ENCODE measurements at regions not wholly inside any gene's neighbourhood (a gene's known extent, or its start where the extent isn't known, plus 50 kb on each side); places are given as distances from the start of the nearest gene placed in this dataset.
"Not testable (repeated sequence)": the region's sequence is repeated elsewhere in the genome, so short reads cannot be mapped to it uniquely, and the experiment has no call there.

- in situ Hi-C loops (cut with HindIII; ENCODE audit: low sequenced_read_pairs): no loop called here
Measured at GRCh38 chr5:54828151-54828550, 157.2 kb downstream of the ESM1 start.

GRCh38 chr5:54825005-54825404 is 160.4 kb downstream of the ESM1 start:
- in situ Hi-C loops (cut with HindIII; ENCODE audit: low sequenced_read_pairs): no loop called here

- in situ Hi-C loops (cut with HindIII; ENCODE audit: low sequenced_read_pairs): loop anchor here (5.0 kb wide), 1 partner anchor 49 kb away; no protein-coding TSS in a partner anchor
Measured at GRCh38 chr5:54823006-54823405, 162.4 kb downstream of the ESM1 start.

GRCh38 chr5:54822324-54822687 is 163.1 kb downstream of the ESM1 start:
- in situ Hi-C loops (cut with HindIII; ENCODE audit: low sequenced_read_pairs): loop anchor here (5.0 kb wide), 1 partner anchor 50 kb away; no protein-coding TSS in a partner anchor

GRCh38 chr5:54821445-54822323 is 163.7 kb downstream of the ESM1 start:
- in situ Hi-C loops (cut with HindIII; ENCODE audit: low sequenced_read_pairs): loop anchor here (5.0 kb wide), 1 partner anchor 51 kb away; no protein-coding TSS in a partner anchor

- in situ Hi-C loops (cut with HindIII; ENCODE audit: low sequenced_read_pairs): loop anchor here (5.0 kb wide), 1 partner anchor 52 kb away; no protein-coding TSS in a partner anchor
Measured at GRCh38 chr5:54820346-54821134, 164.9 kb downstream of the ESM1 start.

GRCh38 chr5:54807421-54807820 is 178.0 kb downstream of the ESM1 start:
- in situ Hi-C loops (cut with HindIII; ENCODE audit: low sequenced_read_pairs): no loop called here

- in situ Hi-C loops (cut with HindIII; ENCODE audit: low sequenced_read_pairs): no loop called here
Measured at GRCh38 chr5:54804521-54804920, 180.9 kb downstream of the ESM1 start.

GRCh38 chr5:54804086-54804485 is 181.3 kb downstream of the ESM1 start:
- in situ Hi-C loops (cut with HindIII; ENCODE audit: low sequenced_read_pairs): no loop called here

- in situ Hi-C loops (cut with HindIII; ENCODE audit: low sequenced_read_pairs): no loop called here
Measured at GRCh38 chr5:54803471-54804011, 181.9 kb downstream of the ESM1 start.

GRCh38 chr5:54799645-54800044 is 185.7 kb downstream of the ESM1 start:
- in situ Hi-C loops (cut with HindIII; ENCODE audit: low sequenced_read_pairs): no loop called here

- in situ Hi-C loops (cut with HindIII; ENCODE audit: low sequenced_read_pairs): no loop called here
Measured at GRCh38 chr5:54795777-54796176, 189.6 kb downstream of the ESM1 start.

- in situ Hi-C loops (cut with HindIII; ENCODE audit: low sequenced_read_pairs): no loop called here
Measured at GRCh38 chr5:54795284-54795683, 190.1 kb downstream of the ESM1 start.

GRCh38 chr5:54794135-54794975 is 191.0 kb downstream of the ESM1 start:
- in situ Hi-C loops (cut with HindIII; ENCODE audit: low sequenced_read_pairs): no loop called here

- in situ Hi-C loops (cut with HindIII; ENCODE audit: low sequenced_read_pairs): no loop called here
Measured at GRCh38 chr5:54793468-54794134, 191.8 kb downstream of the ESM1 start.

GRCh38 chr5:54792611-54793404 is 192.6 kb downstream of the ESM1 start:
- in situ Hi-C loops (cut with HindIII; ENCODE audit: low sequenced_read_pairs): no loop called here

- in situ Hi-C loops (cut with HindIII; ENCODE audit: low sequenced_read_pairs): not testable (repeated sequence)
Measured at GRCh38 chr5:54787910-54788309, 197.5 kb downstream of the ESM1 start.

GRCh38 chr5:54785729-54786591 is 199.4 kb downstream of the ESM1 start:
- in situ Hi-C loops (cut with HindIII; ENCODE audit: low sequenced_read_pairs): no loop called here
